ENCODE measurements at regions not wholly inside any gene's neighbourhood (a gene's known extent, or its start where the extent isn't known, plus 50 kb on each side); places are given as distances from the start of the nearest gene placed in this dataset.
"Not testable (repeated sequence)": the region's sequence is repeated elsewhere in the genome, so short reads cannot be mapped to it uniquely, and the experiment has no call there.

DNA sequence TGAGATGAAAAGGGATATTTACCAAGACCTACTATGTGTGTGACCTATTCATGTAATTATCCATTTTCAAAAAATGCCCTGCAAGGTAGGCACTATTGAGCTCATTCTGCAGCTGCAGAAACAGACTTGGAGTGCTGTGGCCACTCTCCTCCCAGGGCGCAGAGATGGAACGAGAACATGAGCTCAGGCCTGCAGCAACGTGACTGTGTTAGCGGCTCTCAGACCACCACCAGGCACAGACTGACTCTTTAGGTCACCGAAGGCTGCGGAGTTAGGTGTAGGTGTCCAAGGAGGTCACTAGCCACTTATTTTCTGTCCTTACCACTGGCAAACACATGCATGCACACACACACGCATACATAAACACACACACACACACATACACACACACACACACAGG lies 271.4 kb upstream of the DIO3 start:
- no peak overlapping the region for H3K4me3 ChIP-seq (ENCODE audit: low read length)
- no peak for DNase-seq (ENCODE audit: low read depth, low spot score)

DNA sequence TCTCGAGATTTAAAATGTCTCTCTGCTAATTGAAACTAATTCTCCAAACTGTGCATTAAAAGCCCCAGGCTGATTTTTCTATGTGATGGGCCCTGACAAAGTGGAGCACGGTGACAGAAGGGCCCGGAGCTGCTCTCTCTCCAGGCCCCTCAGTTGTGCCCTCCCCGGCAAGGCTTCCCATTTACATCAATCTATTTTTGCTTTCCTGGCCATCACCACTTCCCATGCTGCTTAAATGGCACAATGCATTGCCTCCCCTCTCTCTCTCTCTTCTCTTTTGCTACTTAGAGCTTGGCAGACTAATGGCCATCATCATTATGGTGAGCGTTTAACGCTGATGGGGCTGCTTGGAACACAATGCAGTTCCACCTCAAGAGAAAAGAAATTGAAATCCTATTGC lies 270.7 kb upstream of the DIO3 start:
- H3K4me3 ChIP-seq (ENCODE audit: low read length): no peak overlapping the region
- DNase-seq (ENCODE audit: low read depth, low spot score): no peak

DNA sequence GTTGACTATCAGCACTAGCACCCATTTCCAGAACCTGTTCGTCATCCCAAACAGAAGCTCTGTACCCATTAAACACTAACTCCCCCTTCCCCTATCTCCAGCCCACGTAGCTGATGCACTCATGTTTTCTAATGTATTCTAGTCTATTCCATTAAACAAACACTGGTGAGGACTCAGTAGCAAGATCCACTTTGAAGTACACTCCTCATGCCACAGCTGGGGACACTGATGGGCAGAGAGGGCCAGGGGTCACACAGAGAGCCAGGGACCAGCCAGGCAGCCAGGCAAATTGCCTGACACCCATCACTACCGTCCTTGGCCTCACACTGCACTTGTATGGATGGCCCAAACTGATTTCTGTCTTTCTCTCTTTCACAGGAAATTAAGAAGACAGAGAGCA lies 269.9 kb upstream of the DIO3 start:
- no peak for DNase-seq (ENCODE audit: low read depth, low spot score)
- H3K4me3 ChIP-seq (ENCODE audit: low read length): no peak overlapping the region

DNA sequence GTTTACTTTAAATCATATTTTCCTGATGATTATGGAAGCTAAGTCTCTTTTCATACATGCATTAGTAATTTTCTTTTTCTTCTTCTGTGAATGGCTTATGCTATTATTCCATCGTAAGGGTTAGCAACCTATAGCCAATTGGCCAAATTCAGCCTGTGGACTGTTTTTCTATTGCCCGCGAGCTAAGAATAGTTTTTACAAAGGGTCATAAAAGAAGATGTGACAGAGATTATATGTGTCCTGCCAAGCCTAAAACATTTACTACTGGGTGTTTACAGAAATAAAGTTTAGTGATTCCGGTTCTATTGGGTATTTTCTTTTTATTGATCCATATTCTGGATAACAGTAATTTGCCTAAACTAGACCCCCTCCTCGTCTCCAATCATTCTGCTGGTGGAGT lies 268.8 kb upstream of the DIO3 start:
- DNase-seq (ENCODE audit: low read depth, low spot score): no peak
- no peak overlapping the region for H3K4me3 ChIP-seq (ENCODE audit: low read length)

DNA sequence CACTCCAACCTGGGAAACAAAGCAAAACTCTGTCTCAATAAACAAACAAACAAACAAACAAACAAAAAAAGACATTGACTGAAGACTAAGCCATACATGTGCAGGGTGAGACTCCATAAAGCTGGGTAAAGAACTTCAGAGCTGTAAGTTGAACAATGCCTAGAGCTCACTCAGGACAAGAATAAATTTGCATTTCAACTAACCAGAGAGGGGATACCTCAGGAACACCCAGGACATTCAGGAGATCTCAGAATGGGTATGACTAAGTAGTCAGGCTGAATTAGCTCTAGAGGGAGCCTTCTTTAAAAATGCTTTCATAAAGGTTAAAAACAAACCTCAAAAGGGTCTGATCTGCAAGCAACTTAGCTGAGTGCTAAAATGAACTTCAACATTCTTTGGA lies 267.7 kb upstream of the DIO3 start:
- DNase-seq (ENCODE audit: low read depth, low spot score): no peak
- H3K4me3 ChIP-seq (ENCODE audit: low read length): no peak overlapping the region

DNA sequence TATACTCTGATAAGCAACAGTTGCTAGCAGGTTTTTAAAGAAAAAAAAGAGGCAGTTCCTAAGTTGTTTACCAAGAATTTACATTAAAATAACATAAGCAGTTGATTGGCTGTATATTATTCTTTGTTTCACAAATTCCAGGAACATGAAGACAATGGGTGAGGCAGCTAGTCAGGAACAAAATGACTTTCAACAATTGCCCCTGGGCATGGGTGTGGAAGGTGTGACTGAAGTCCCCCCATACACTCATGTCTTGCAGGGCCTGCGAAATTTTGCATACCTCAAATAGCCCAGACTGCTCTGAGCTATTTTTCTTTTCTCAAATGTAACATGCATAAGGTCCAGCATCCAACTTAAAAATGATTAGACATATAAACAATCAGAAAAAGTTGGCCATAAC lies 267.2 kb upstream of the DIO3 start:
- no peak for DNase-seq (ENCODE audit: low read depth, low spot score)

DNA sequence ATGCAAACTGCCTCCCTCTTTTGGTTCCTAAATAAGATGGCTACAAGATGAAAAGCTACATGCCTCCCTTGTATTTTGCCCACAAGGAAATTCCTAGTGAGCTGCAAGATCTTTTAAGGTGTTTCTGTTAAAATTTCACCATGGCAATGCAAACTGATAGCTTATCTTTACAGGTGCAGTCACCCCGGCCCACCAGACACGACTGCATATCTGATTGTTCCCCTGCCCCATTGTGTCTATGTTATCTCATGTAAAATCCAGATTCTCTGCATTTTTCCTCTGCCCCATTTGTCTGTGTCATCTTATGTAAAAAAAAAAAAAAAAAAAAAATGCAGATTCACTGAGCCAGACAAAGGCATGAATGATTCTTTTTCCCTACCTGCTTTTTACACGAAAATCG lies 261.5 kb upstream of the DIO3 start:
- not testable (repeated sequence) for H3K4me3 ChIP-seq (ENCODE audit: low read length); DNase-seq (ENCODE audit: low read depth, low spot score)

More for the DNA sequence above, 267.2 kb upstream of the DIO3 start:
- no peak overlapping the region for H3K4me3 ChIP-seq (ENCODE audit: low read length)

DNA sequence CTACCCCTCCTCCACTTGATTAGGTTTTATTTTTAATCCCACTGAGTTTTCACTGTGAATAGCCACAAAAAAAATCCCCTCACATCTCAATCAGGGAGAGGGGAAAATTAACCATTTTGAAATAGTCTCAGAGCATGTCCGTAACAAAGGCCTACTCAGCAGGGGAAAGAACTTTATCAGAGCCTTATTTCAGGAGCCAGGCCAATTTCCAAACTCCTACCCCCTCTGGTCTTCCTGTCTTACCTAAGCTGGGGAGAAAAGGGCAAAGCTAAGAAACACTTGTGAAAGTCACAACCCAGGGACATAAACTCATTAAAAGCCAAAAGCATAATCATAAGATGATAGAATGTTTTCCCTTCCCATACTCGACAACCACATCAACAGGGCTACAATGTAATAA lies 260.3 kb upstream of the DIO3 start:
- no peak for DNase-seq (ENCODE audit: low read depth, low spot score)
- H3K4me3 ChIP-seq (ENCODE audit: low read length): no peak overlapping the region

DNA sequence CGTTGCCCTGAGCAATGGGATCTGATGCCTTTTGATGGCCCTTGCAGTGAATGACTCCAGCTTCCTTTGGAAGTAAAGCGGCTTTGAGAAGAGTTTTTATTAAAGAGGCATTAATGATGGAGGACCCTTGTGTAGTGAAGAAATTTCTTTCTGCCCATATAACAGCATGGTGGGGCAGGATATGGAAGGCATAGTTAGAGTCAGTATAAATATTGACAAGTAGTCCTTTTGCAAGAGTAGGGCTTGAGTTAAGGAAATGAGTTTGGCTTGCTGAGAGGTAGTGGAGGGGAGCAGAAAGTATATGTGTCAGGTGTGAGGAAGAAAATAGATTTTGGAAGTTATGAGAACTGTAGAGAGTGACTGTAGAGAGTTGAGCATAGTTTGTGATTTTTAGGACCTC lies 254.1 kb upstream of the DIO3 start:
- not testable (repeated sequence) for DNase-seq (ENCODE audit: low read depth, low spot score); H3K4me3 ChIP-seq (ENCODE audit: low read length)

DNA sequence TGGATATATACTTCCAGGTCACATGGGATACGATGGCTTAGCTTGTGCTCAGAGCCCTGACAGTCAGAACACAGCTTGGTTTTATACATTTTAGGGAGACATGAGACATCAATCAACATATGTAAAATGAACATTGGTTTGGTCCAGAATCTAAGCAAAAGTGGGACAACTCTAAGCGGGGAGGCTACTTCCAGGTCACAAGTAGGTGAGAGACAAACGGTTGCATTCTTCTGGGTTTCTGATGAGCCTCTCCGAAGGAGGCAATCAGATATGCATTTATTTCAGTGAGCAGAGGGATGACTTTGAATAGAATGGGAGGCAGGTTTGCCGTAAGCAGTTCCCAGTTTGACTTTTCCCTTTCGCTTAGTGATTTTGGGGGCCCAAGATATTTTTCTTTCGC lies 250.1 kb upstream of the DIO3 start:
- not testable (repeated sequence) for DNase-seq (ENCODE audit: low read depth, low spot score); H3K4me3 ChIP-seq (ENCODE audit: low read length)

DNA sequence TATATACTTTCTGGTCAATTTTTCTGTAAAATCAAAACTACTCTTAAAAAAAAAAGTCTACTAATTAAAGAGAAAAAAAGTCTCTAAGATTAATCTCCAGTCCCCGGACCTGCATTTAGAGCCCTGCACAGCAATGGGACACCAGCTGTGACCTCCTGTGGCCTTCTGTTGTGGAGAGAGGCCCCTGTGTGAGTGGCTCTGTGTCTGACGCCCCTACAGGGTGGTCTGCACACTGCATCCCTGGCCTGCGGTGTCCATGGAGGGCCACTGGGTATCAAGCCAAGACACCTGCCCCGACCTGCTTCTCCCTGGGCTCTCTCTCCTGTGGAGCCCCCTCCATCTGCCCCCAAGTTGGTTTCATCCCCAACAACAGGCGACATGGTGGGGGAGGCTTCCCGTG lies 248.0 kb upstream of the DIO3 start:
- DNase-seq (ENCODE audit: low read depth, low spot score): no peak

DNA sequence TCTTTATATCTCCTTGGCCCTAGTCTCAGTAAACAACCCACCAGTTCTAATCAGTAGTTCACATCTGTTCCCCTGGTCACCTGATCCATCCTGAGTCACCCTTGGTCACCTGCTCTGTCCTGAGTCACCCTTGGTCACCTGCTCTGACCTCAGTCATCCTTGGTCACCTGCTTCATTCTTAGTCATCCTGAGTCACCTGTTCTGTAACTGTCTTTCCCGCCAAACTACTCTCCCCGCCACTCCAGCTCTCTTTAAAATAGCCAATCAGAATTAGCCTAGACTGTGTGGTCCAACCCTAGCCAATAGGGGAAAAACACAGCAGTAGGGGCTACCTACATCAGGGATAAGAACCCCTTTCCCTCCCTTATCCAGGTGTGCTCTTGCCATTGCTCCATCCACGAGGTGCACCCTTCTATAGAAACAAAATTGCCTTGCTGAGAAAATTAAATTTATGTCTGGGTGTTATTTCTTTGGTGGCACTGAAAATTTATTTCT lies 245.4 kb upstream of the DIO3 start:
- DNase-seq (ENCODE audit: low read depth, low spot score): no peak
- no peak overlapping the region for H3K4me3 ChIP-seq (ENCODE audit: low read length)

More for the DNA sequence above, 248.0 kb upstream of the DIO3 start:
- H3K4me3 ChIP-seq (ENCODE audit: low read length): no peak overlapping the region

DNA sequence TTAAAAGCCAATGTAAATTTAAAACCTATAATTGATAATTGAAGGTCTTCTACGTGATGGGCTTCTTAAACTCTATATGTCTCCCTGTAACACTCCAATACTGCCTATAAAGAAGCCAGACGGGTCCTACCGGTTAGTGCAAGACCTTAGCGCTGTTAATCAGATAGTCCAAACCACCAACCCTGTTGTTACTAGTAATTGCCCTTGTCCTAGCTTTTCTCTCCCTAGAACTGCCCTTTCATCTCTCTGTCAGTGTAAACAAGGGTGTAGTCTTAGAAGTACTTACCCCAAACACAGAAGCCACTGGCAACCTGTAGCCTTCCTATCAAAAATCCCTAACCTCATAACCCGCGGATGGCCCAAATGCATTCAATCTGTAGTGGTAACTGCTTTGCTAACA lies 243.0 kb upstream of the DIO3 start:
- no peak for DNase-seq (ENCODE audit: low read depth, low spot score)
- no peak overlapping the region for H3K4me3 ChIP-seq (ENCODE audit: low read length)

DNA sequence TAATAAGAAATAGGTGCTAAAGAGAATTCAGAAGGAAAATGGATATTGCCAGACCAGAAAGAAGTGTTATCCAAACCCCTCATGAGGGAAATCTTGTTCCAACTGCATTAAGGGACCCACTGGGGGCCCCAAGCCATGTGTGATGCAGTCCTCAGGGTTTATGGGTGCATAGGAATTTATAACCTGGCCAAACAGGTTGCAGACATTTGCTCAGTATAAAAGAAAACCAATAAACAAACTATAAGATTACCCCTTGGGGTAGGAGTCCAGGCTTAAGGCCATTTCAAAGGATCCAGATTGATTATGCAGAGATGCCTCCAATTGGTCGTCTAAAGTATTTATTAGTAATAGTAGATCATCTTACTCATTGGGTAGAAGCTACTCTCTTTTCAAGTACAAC lies 240.9 kb upstream of the DIO3 start:
- no peak for DNase-seq (ENCODE audit: low read depth, low spot score)
- no peak overlapping the region for H3K4me3 ChIP-seq (ENCODE audit: low read length)

DNA sequence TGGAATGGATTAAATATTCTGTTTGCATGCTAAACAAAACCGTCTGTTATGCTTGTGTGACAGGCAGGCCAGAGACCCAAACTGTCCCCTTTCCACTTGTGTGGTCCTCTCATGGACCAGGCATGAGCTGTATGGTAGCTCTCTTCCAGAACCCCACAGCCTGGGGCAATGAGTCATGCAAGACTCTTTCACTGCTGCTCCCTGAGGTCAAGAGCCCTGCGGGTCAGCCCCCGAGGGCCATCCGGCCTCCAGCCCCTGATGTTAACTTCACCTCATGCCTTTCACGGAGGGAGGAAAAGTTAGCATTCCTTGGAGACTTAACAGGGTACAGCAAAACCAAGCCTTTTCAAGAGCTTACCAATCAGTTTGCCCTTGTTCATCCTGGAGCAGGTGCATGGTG lies 239.1 kb upstream of the DIO3 start:
- no peak for DNase-seq (ENCODE audit: low read depth, low spot score)
- H3K4me3 ChIP-seq (ENCODE audit: low read length): no peak overlapping the region

DNA sequence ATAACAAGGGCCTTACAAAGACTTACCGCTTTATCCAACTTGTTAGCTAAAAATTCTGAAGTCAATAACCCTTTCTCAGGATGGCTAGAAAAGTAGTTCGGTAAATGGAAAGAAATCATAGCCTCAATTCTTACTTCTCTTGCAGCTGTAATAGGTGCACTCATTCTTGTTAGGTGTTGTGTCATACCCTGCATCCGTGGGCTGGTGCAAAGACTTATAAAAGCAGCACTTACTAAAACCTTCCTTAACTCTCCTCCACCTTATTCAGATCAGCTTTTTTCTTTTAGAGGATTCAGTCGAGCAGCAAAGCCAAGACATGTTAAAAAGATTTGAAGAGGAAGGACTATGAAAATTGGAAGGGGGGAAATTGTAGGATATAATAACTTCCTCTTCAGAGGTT lies 238.2 kb upstream of the DIO3 start:
- H3K4me3 ChIP-seq (ENCODE audit: low read length): no peak overlapping the region
- no peak for DNase-seq (ENCODE audit: low read depth, low spot score)

DNA sequence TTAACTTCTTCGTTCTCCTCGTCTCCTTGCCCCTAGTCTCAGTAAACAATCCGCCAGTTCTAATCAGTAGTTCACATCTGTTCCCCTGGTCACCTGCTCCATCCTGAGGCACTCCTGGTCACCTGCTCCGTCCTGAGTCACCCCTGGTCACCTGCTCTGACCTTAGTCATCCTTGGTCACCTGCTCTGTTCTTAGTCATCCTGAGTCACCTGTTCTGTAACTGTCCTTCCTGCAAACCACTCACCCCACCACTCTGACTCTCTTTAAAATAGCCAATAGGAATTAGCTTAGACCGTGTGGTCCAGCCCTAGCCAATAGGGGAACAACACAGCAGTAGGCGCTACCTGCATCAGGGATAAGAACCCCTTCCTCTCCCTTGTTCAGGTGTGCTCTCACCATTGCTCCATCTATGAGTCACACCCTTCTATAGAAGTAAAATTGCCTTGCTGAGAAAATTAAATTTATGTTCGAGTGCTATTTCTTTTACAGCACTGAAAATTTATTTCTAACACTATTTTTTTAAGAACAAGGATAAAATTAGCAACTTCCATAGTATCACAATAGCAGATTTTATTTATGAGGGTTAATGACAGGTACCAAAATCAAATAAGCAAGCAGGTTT lies 237.6 kb upstream of the DIO3 start:
- not testable (repeated sequence) for DNase-seq (ENCODE audit: low read depth, low spot score); H3K4me3 ChIP-seq (ENCODE audit: low read length)

DNA sequence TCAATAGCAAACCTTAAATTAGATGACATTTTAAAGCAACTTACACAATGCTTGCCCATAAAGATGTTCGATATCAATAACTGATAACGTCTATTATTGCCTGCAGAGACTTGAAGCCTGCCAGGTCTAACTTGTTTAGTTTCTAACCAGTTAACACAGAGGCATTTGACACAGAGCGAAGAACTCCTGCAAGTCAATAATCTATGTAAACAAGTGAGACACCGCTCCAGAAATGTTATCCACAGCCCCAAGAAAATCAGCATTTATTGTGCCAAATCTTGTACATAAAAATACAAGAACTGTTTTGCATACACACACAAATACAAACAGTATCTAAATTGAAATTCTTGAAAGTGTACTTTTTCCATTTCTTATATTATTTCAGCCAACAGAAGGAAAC lies 236.0 kb upstream of the DIO3 start:
- H3K4me3 ChIP-seq (ENCODE audit: low read length): no peak overlapping the region
- no peak for DNase-seq (ENCODE audit: low read depth, low spot score)

DNA sequence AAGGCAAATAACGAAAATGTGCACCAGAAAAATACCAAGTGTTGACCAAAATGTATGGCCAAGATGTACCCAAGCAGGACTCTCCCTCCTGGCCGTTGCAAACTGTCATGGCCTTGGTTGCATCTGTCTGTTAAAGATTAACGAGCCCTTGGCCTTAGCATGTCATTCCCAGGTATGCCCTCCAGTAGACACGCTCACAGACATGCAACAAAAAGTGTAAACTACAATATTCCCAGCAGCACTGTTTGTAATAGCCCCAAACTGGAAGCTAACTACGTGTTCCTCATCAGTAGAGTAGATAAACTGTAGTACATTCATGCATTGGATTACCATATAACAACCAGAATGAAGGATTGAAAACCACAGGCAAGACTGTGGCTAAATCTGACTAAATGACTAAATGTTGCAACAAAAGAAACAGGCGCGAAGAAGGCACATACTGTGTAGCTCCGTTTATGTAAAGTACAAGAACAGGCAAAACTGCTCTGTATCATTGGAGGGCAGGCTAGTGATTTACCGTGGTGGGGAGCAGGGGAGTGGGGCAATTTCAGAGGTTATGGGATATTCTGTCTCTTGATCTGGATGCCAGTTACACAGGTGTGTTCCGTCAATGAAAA lies 232.8 kb upstream of the DIO3 start:
- H3K4me3 ChIP-seq (ENCODE audit: low read length): no peak overlapping the region
- DNase-seq (ENCODE audit: low read depth, low spot score): no peak

DNA sequence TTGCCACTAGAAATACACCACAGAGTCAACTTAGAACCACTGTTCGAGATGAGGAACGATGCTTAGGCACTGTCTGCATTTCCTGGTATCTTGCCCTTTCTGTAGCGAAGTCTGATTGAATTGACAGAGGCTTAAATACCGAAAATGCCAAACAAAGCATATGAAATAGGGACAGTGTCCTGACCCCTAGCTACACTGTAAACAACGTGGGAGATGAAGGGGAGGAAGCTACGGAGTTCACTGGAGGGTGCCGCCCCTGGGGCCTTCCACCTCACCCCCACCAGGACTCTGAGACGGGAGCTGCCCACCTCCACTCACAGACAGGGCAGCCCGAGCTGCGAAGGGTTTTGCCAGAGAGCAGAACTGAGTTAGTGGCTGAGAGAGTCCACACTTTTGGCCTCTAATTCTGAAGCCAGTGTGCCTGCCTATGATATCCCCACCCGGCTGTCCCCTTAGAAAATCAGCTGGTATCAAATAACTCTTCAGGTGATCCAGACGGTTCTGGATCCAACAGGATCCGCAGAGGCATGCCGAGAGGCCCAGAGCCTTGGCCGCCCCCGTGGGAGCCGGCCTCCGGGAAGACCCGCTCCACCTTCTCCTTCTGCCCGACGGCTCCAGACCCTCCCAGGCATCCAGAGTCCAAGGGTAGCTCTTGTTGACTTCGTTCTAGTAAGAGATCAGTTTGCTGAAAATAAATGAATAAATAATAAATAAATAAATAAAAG lies 230.7 kb upstream of the DIO3 start:
- H3K4me3 ChIP-seq (ENCODE audit: low read length): no peak overlapping the region
- no peak for DNase-seq (ENCODE audit: low read depth, low spot score)

DNA sequence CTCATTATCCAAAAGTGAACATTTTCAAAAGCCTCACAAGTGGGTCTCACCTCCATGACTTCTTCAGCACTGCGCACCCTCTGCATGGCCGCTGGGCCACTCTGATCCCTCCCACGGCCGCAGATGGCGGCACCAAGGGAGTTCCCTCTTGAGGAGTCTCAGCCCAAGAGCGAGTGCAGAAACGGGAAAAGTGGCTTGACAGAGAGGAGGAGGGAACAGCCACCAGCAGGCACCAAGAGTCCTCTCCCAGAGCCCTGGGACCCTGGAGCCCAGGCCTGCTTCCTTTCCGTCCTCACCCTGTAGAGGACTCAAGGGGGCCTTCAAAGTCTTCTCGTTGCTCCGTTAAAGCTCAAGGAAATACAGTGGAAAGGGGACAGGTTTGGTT lies 230.2 kb upstream of the DIO3 start:
- DNase-seq (ENCODE audit: low read depth, low spot score): no peak
- H3K4me3 ChIP-seq (ENCODE audit: low read length): no peak overlapping the region
